GM18858 (cell line): ENCODE measurements at regions not wholly inside any gene's neighbourhood (a gene's known extent, or its start where the extent isn't known, plus 50 kb on each side); places are given as distances from the start of the nearest gene placed in this dataset.

Experiments used
- ATAC-seq: cut with Tn5 transposase; IDR thresholded peaks from one replicate; pipeline ENCODE4 v1.9.1; 2021; ENCODE audit not compliant: unreplicated experiment

GRCh38 chr4:179492260-179493080 lies 2050.2 kb upstream of the AGA start:
- no peak for ATAC-seq

GRCh38 chr4:179503976-179504375 lies 2061.7 kb upstream of the AGA start:
- no peak for ATAC-seq

- ATAC-seq, result no peak
These were observed 2067.3 kb upstream of the AGA start for GRCh38 chr4:179509489-179509888.

GRCh38 chr4:179521952-179522351 lies 2079.7 kb upstream of the AGA start:
- ATAC-seq, result no peak

- ATAC-seq, result no peak
These were observed 2088.7 kb upstream of the AGA start for GRCh38 chr4:179530958-179531357.

- ATAC-seq, result no peak
These were observed 2094.5 kb upstream of the AGA start for GRCh38 chr4:179536694-179537093.

- ATAC-seq, result no peak
These were observed 2097.4 kb upstream of the AGA start for GRCh38 chr4:179539641-179540040.

- no peak for ATAC-seq
These were observed 2101.5 kb upstream of the AGA start for GRCh38 chr4:179543771-179544170.

GRCh38 chr4:179544496-179544895 lies 2102.3 kb upstream of the AGA start:
- ATAC-seq, result no peak

GRCh38 chr4:179552131-179552530 lies 2109.9 kb upstream of the AGA start:
- ATAC-seq, result no peak

- ATAC-seq, result no peak
These were observed 2121.5 kb upstream of the AGA start for GRCh38 chr4:179563741-179564140.

- ATAC-seq, result no peak
These were observed 2127.3 kb upstream of the AGA start for GRCh38 chr4:179569549-179569948.

GRCh38 chr4:179582164-179582905 lies 2140.1 kb upstream of the AGA start:
- ATAC-seq, result no peak

GRCh38 chr4:179583221-179583620 lies 2141.0 kb upstream of the AGA start:
- no peak for ATAC-seq

GRCh38 chr4:179584101-179584500 lies 2141.9 kb upstream of the AGA start:
- no peak for ATAC-seq

- no peak for ATAC-seq
These were observed 2143.5 kb upstream of the AGA start for GRCh38 chr4:179585761-179586160.

GRCh38 chr4:179586460-179586859 lies 2144.2 kb upstream of the AGA start:
- no peak for ATAC-seq

- no peak for ATAC-seq
These were observed 2153.6 kb upstream of the AGA start for GRCh38 chr4:179595671-179596410.

- ATAC-seq, result no peak
These were observed 2154.4 kb upstream of the AGA start for GRCh38 chr4:179596621-179597020.

GRCh38 chr4:179597301-179597700 lies 2155.1 kb upstream of the AGA start:
- no peak for ATAC-seq

GRCh38 chr4:179601671-179602070 lies 2159.4 kb upstream of the AGA start:
- no peak for ATAC-seq

- no peak for ATAC-seq
These were observed 2163.0 kb upstream of the AGA start for GRCh38 chr4:179605196-179605595.
